ENCODE measurements at regions not wholly inside any gene's neighbourhood (a gene's known extent, or its start where the extent isn't known, plus 50 kb on each side); places are given as distances from the start of the nearest gene placed in this dataset.
A peak's percentile ranks its signal among the peaks of the same experiment; 100 is the strongest.

- peak overlapping the region; percentile 37 for H3K27ac ChIP-seq (ENCODE audit: insufficient read depth, low read length)
- H2AFZ ChIP-seq (ENCODE audit: low read length), result no peak overlapping the region
- H3K9me3 ChIP-seq (ENCODE audit: control insufficient read depth, insufficient read depth, low read depth, low read length), result no peaks in the 10 kb centered on the region
- H3K4me2 ChIP-seq (ENCODE audit: extremely low read depth, insufficient read depth, low read length), result no peak overlapping the region
- H3K27me3 ChIP-seq (ENCODE audit: control insufficient read depth, insufficient read depth, low read length), result no peaks in the 10 kb centered on the region
- H3K9ac ChIP-seq (ENCODE audit: insufficient read depth, low read length), result no peak overlapping the region
- H3K79me2 ChIP-seq (ENCODE audit: control insufficient read depth, insufficient read depth, low read length), result no peaks in the 10 kb centered on the region
- no peaks in the 10 kb centered on the region for H4K20me1 ChIP-seq (ENCODE audit: control insufficient read depth, extremely low read depth, insufficient read depth, low read length)
- H3K4me3 ChIP-seq (replicated peaks in 1 of 4; ENCODE audit: control extremely low read depth in 1 of 4, insufficient read depth in 1 of 4, low read depth in 3 of 4, low read length in 4 of 4), result no peak overlapping the region
- H3K36me3 ChIP-seq (ENCODE audit: control insufficient read depth, insufficient read depth, low read length), result no peaks in the 10 kb centered on the region
- DNase-seq (ENCODE audit: low read depth in 2 of 2), result peak in 1 of 2 donors; percentile 16
- TF ChIP-seq EZH2 (IDR thresholded peaks at IDR 0.05; ENCODE audit: low read length, missing control alignments) (no peak), CTCF (conservative IDR thresholded peaks at IDR 0.05 in 1 of 2, IDR thresholded peaks at IDR 0.05 in 1 of 2; ENCODE audit: low read depth in 1 of 2, low read length in 2 of 2) (no peak)
- peaks cover 8% of the 10 kb centered on the region for H3K4me1 ChIP-seq (ENCODE audit: control insufficient read depth, extremely low read depth, insufficient read depth, low read length)
These were observed 424.8 kb upstream of the TPM1 start for GRCh38 chr15:62617741-62618140.

DNA sequence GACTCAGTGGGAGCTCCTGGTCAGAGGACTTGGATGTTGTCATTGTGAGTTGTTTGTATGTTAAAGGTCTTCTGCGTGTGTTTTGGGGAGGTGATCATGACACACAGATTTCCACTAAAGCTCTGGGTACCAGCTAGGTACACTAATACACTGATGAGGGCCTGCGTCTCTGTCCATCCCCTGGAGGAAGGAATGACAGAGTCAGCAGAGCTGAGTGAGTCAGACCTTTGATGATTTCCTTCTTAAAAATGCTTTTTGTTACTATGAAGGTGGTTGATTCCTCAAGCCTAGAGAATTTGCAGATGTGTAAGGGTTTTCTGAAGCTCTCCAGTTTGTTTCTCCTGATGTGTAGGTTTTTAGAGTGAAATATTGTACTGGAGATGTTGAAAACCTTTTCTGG, 424.1 kb upstream of the TPM1 start:
- Histone ChIP-seq H3K27me3 (ENCODE audit: control insufficient read depth, insufficient read depth, low read length) (no peaks in the 10 kb centered on the region), H3K27ac (ENCODE audit: insufficient read depth, low read length) (peak overlapping the region; percentile 55), H3K36me3 (ENCODE audit: control insufficient read depth, insufficient read depth, low read length) (no peaks in the 10 kb centered on the region), H3K4me3 (replicated peaks in 1 of 4; ENCODE audit: control extremely low read depth in 1 of 4, insufficient read depth in 1 of 4, low read depth in 3 of 4, low read length in 4 of 4) (no peak overlapping the region), H4K20me1 (ENCODE audit: control insufficient read depth, extremely low read depth, insufficient read depth, low read length) (no peaks in the 10 kb centered on the region), H3K4me2 (ENCODE audit: extremely low read depth, insufficient read depth, low read length) (no peak overlapping the region), H3K79me2 (ENCODE audit: control insufficient read depth, insufficient read depth, low read length) (no peaks in the 10 kb centered on the region), H3K9ac (ENCODE audit: insufficient read depth, low read length) (no peak overlapping the region), H3K4me1 (ENCODE audit: control insufficient read depth, extremely low read depth, insufficient read depth, low read length) (peaks cover 8% of the 10 kb centered on the region), H2AFZ (ENCODE audit: low read length) (no peak overlapping the region), H3K9me3 (ENCODE audit: control insufficient read depth, insufficient read depth, low read depth, low read length) (no peaks in the 10 kb centered on the region)
- DNase-seq (ENCODE audit: low read depth in 2 of 2), result peak; percentile 61 to 93
- TF ChIP-seq EZH2 (IDR thresholded peaks at IDR 0.05; ENCODE audit: low read length, missing control alignments), result no peak
- peak; percentile 52 to 54 for TF ChIP-seq CTCF (conservative IDR thresholded peaks at IDR 0.05 in 1 of 2, IDR thresholded peaks at IDR 0.05 in 1 of 2; ENCODE audit: low read depth in 1 of 2, low read length in 2 of 2)

DNA sequence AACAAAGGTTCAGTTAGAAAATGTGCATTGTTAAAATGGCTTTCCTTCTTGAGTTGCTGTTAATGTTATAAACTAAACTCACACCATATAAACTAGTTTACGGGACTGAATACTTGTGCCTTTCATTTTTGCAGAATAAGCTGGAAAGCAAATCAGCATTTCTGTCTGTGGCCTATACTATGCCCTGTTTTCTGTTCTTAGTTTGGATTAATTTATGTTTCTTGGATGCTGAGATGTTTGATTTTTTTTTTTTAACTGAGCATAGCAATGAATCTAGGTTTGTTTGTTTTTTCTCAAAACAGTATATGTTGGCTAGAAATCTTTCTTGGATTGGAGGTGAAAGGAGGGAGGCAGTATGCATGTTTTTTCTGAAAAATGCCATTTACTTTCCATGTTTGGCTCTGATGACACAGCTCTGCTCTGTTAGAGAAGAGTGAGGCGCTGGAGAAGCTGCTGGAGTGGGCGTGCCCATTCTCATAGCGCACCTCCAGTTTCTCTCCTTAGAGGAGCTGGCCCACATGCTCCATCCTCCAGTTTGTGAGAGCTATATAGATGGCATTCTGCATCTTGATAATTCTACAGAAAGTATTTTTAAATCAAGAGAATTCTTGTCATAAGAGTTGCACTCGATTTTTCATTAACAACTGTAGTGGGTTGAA, 423.6 kb upstream of the TPM1 start:
- Histone ChIP-seq H3K27me3 (ENCODE audit: control insufficient read depth, insufficient read depth, low read length) (no peaks in the 10 kb centered on the region), H3K4me1 (ENCODE audit: control insufficient read depth, extremely low read depth, insufficient read depth, low read length) (peaks cover 8% of the 10 kb centered on the region), H3K9ac (ENCODE audit: insufficient read depth, low read length) (no peak overlapping the region), H2AFZ (ENCODE audit: low read length) (no peak overlapping the region), H3K27ac (ENCODE audit: insufficient read depth, low read length) (peak overlapping the region; percentile 55), H3K4me3 (replicated peaks in 1 of 4; ENCODE audit: control extremely low read depth in 1 of 4, insufficient read depth in 1 of 4, low read depth in 3 of 4, low read length in 4 of 4) (no peak overlapping the region), H3K4me2 (ENCODE audit: extremely low read depth, insufficient read depth, low read length) (peak overlapping the region; percentile 60), H3K36me3 (ENCODE audit: control insufficient read depth, insufficient read depth, low read length) (no peaks in the 10 kb centered on the region), H3K79me2 (ENCODE audit: control insufficient read depth, insufficient read depth, low read length) (no peaks in the 10 kb centered on the region), H4K20me1 (ENCODE audit: control insufficient read depth, extremely low read depth, insufficient read depth, low read length) (no peaks in the 10 kb centered on the region), H3K9me3 (ENCODE audit: control insufficient read depth, insufficient read depth, low read depth, low read length) (no peaks in the 10 kb centered on the region)
- TF ChIP-seq CTCF (conservative IDR thresholded peaks at IDR 0.05 in 1 of 2, IDR thresholded peaks at IDR 0.05 in 1 of 2; ENCODE audit: low read depth in 1 of 2, low read length in 2 of 2), result no peak
- no peak for TF ChIP-seq EZH2 (IDR thresholded peaks at IDR 0.05; ENCODE audit: low read length, missing control alignments)
- peak; percentile 40 to 43 for DNase-seq (ENCODE audit: low read depth in 2 of 2)

All from fibroblast of lung (primary cell).